M059J (cell line): ENCODE measurements at regions not wholly inside any gene's neighbourhood (a gene's known extent, or its start where the extent isn't known, plus 50 kb on each side); places are given as distances from the start of the nearest gene placed in this dataset.

ENCODE experiments used
- DNase-seq: peaks from one replicate; pipeline ENCODE4 v3.0.0-alpha.2; 2012; ENCODE audit warnings: low read depth

- DNase-seq: no peak
Observed at GRCh38 chr3:104734627-104735026, 632.1 kb upstream of the ALCAM start.

DNA sequence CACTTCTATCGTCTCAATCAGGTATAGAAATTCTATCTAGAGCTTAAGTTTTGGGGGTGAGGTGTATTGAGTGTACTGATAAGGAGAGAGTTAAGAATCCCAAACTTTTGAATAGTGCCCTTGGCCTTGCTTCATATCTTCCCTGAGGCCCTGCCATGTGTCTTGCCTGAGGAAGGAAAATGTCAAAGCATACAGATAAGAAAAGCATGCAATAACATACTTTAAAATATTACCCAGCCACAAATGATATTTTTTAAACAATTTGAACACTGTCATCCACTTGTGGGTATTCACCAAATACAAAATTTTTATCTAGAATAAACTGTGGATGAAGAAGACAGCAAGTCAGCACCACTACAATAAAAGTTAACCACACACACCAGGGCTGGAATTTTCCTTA is 631.0 kb upstream of the ALCAM start:
- no peak for DNase-seq

GRCh38 chr3:104738271-104738670 is 628.4 kb upstream of the ALCAM start:
- DNase-seq: no peak

DNA sequence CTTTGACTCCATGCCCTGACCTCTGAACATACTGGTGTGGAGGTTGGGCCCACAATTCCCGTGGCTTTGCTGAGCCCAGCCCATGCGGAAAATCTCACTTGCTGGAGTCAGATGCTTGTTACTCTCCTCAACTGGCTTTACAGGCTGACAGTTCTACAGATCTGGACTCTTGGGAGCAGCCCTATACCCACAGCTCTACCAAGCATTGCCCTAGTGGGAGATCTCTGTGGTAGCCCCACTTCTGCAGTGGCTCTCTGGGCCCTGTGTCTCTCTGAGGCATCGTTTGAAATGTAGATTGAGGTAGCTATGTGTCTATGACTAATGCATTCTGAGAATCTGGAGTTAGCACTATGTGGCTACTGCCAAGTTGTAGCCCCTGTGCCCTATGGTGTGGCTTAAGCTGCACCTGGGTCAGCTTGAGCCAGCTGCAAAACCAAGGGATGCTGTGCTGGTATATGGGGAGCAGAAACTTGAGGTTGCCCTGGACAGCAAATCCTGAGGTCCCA is 625.8 kb upstream of the ALCAM start:
- DNase-seq: no peak

DNA sequence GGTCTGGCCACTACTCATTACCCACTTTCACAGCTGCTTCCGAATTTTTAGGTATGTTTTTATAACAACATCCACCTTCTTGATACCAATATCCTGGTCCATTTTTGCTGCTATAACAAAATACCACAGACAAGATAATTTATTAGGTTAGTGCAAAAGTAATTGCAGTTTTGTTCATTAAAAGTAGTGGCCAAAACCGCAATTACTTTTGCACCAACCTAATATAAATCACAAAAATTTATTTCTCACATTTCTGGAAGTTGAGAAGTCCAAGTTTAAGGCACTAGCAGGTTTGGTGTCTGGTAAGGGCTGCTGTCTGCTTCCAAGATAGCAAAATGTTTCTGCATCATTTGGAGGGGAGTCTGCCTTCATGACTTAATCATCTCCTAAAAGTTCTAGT is 624.7 kb upstream of the ALCAM start:
- DNase-seq: no peak

DNA sequence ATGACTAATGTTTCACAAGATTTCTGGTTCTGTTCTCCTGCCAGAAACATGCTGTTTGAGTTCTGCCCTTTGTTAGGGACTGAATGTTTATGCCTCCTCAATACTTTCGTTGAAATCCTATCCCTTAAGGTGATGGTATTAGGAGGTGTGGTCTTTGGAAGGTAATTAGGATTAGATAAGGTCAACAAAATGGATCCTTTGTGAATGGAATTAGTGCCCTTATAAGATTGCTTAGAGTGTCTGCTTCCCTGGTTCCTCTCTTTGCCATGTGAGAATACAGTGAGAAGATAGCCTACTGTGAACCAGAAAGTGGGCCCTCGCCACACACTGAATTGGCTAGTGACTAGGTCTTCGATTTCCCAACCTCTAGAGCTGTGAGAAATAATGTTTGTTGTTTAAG is 621.4 kb upstream of the ALCAM start:
- DNase-seq: no peak

DNA sequence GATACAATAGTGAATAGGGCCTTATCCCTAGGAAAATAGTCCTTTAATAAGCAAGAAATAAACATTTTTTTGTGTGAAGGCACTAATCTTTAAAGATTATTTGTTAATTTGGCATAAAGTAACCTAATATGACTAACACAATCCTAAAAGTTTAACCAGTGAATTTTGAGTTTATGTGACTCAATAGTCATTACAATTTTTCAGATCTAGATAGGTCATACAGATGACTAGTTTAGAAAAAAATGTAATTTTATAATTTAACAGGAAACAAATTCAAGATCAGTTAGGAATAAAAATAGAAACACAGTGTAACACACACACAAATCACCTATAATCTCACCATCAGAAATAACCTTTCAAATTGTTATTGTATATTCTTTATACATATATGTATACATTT is 620.7 kb upstream of the ALCAM start:
- peak; percentile 15 for DNase-seq

DNA sequence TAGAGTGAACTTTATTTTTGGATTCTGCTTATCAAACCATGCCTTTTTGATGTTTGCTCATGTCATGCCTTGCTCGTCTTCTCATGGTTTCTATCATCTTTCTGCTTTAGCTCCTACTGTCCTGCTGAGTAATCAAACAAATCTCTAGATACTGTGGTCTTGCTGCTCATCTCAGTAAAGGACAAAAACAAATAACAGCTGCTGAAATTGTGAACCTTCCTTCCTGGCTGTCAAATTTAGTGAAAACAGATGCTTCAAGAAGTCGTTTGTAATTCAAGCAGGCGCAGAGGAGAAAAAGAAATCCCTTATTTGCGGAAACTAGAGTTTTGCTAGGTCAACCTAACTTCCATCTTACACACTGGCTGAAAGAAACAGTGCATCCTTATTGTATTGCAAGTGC is 616.1 kb upstream of the ALCAM start:
- DNase-seq: no peak

DNA sequence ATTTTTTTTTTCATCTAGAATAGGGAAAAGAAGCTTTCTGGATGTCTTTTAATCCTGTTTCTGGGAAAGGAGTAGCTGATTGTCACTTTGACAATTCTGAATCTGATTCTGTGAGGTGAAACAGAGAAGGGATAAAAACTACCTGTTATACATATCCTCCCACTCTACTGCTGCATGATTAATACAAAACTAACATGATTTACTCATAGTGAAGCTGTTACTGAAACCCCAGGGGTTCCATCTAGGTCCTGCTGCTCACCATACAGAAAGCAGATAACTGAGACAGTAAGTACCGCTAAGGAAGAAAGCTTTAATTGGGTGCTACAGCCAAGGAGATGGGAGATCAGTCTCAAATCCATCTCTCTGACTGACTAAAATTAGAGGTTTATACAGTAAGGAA is 610.9 kb upstream of the ALCAM start:
- no peak for DNase-seq

DNA sequence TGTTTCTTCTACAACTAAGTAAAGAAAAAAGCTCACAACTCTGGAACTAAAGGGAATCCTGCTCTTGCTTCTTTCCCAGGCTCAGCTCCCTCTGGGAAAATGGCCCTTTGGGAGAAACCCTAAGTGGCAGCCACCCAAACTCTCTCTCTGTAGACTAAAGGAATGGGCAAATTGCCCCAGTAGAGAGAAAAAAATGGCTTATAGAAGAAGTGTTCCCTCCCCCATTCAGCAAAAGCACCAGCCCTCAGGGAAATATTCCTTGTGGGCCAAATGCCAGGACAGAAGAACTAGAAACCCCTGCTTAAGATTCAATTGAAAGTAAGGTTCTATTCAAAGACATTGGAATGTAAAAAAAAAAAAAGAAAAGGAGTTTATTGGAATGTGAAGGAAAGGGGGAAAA is 603.7 kb upstream of the ALCAM start:
- DNase-seq: peak; percentile 79

DNA sequence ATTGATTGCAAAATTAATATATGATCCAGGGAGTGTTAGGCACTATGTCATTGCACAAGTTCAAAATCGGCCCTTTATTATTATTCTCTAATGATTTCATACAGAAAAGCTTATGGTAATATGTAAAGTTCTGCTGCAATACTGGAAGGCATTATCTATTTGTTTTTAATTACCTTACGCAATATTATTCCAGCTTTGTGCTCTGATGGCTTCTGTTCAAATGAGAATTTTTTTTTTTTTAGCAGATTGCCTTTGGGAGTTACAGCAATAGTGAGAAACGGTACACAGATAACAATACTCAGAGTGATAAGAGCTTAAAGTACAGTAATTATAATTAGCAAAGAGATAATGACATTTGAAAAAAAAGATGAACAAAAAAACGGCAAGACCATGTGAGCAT is 602.2 kb upstream of the ALCAM start:
- DNase-seq: no peak

GRCh38 chr3:104768886-104769285 is 597.8 kb upstream of the ALCAM start:
- DNase-seq: peak; percentile 29

DNA sequence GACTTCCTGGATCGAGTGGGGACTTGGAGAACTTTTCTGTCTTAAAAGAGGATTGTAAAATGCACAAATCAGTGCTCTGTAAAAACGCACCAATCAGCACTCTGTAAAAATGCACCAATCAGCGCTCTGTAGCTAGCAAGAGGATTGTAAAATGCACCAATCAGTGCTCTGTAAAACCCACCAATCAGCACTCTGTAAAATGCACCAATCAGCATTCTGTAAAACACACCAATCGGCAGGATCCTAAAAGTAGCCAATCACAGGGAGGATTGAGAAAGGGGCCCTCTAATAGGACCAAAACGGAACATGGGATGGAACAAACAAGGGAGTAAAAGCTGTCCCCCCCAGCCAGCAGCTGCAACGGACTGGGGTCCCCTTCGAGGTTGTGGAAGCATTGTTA is 587.4 kb upstream of the ALCAM start:
- DNase-seq: no peak

GRCh38 chr3:104781112-104781511 is 585.6 kb upstream of the ALCAM start:
- DNase-seq: no peak

GRCh38 chr3:104785947-104786346 is 580.8 kb upstream of the ALCAM start:
- DNase-seq: peak; percentile 56

- no peak for DNase-seq
Observed at GRCh38 chr3:104787306-104787705, 579.4 kb upstream of the ALCAM start.

- DNase-seq: no peak
Observed at GRCh38 chr3:104788807-104789206, 577.9 kb upstream of the ALCAM start.

DNA sequence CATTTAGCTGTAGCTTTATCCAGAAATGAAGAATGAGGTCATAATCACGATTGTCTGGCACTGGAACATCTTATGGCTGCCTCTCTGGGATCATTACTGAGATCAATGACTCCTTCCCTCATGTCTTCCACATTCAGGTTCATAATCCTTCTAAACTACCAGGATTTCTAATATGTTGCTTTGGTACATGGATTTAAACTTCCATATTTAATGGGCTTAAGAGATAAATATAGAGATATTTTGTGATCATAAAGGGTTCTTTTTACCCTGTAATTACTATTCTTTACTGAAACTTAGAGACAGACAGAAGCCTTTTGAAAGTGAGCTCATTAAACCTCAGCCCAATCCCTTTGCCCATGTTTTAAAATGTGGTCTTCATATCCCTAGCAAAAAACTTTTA is 575.4 kb upstream of the ALCAM start:
- no peak for DNase-seq

DNA sequence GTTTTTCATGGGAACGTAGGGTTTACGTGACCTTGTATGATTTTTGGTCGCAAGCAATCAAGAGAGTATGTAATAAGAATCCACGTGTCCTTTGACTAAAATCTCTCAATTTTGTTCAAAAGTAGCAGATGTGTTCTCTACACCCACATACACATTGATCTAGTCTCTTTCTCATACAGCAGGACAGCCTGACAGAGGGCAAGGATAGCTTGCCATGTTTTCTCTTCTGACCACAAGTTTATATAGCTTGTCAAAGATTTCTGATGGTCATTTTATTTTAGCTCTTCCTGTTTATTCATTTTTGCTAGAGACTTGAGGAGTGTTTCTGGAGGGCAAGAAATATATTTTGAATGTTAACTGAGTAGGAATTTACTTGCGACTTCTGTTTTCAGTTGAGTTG is 570.2 kb upstream of the ALCAM start:
- DNase-seq: peak; percentile 33

- no peak for DNase-seq
Observed at GRCh38 chr3:104805042-104805441, 561.7 kb upstream of the ALCAM start.

GRCh38 chr3:104805508-104805907 is 561.2 kb upstream of the ALCAM start:
- no peak for DNase-seq

GRCh38 chr3:104810896-104811295 is 555.8 kb upstream of the ALCAM start:
- DNase-seq: no peak

GRCh38 chr3:104816008-104816407 is 550.7 kb upstream of the ALCAM start:
- DNase-seq: no peak

DNA sequence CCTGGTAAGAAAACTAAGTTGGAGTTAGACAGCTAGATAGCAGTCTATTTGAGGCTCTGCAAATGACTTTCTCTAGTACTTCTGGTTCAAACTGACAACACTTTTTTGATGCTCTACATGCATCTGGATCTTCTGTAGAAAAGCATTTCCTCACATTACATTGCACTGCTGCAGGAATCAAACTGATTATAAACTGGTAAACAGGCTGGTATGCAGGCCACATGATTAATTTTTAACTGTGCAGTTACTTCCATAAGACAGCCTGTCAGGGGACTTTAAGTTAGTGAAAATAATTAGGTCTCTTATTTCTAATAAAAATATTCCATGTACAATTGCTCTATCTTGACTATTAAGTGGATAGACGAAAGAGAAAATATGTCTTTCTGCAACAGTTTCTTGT is 550.0 kb upstream of the ALCAM start:
- DNase-seq: no peak

GRCh38 chr3:104819333-104819732 is 547.4 kb upstream of the ALCAM start:
- DNase-seq: no peak
